ENCODE measurements at regions not wholly inside any gene's neighbourhood (a gene's known extent, or its start where the extent isn't known, plus 50 kb on each side); places are given as distances from the start of the nearest gene placed in this dataset.

DNA sequence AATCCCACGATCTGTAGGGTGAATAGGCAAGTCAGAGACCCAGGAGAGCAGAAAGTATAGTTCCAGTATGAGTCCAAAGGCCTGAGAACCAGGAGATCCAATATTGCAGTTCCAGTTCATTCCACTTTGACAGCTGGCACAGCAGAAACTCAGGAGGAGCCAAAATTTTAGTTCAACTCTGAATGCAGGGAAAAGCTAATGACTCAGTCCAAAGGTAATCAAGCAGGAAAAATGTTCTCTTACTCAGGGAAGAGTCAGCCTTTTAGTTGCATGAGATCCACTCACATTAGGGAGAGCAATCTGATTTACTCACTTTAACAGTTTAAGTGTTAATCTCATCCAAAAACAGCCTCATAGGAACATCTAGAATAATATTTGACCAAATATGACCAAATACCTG is 130.2 kb upstream of the LRFN5 start:
- Histone ChIP-seq H3K27me3 (ENCODE audit: control insufficient read depth in 4 of 4, insufficient read depth in 4 of 4, low read length in 3 of 4) (peaks cover 0 to 2% (median 0%) of the 10 kb centered on the region in 4 donors), H3K36me3 (ENCODE audit: control insufficient read depth in 4 of 4, insufficient read depth in 3 of 4, low read depth in 1 of 4, low read length in 3 of 4) (no peaks in the 10 kb centered on the region), H3K27ac (ENCODE audit: low read depth in 1 of 2, low read length in 2 of 2) (no peak overlapping the region), H3K9me3 (ENCODE audit: control insufficient read depth in 4 of 4, low read length in 3 of 4) (no peaks in the 10 kb centered on the region), H3K4me3 (ENCODE audit: low read depth in 1 of 3, low read length in 3 of 3) (no peak overlapping the region), H3K4me1 (ENCODE audit: control insufficient read depth in 4 of 4, insufficient read depth in 4 of 4, low read length in 3 of 4) (peaks cover 0 to 4% (median 0%) of the 10 kb centered on the region in 4 donors), H3K9ac (ENCODE audit: low read depth in 1 of 2, low read length in 2 of 2) (no peak overlapping the region)
- 33% methylated on average over 1 of the region's 1 CpG for WGBS
- no peak for TF ChIP-seq TAF1 (conservative IDR thresholded peaks at IDR 0.05)
- TF ChIP-seq, protein P1, sequence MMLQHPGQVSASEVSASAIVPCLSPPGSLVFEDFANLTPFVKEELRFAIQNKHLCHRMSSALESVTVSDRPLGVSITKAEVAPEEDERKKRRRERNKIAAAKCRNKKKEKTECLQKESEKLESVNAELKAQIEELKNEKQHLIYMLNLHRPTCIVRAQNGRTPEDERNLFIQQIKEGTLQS (IDR thresholded peaks at IDR 0.05), result no peak
- TF ChIP-seq EGR1 (IDR thresholded peaks at IDR 0.05; ENCODE audit: low read depth in 2 of 2), result no peak
- no peak for DNase-seq (ENCODE audit: low spot score)

DNA sequence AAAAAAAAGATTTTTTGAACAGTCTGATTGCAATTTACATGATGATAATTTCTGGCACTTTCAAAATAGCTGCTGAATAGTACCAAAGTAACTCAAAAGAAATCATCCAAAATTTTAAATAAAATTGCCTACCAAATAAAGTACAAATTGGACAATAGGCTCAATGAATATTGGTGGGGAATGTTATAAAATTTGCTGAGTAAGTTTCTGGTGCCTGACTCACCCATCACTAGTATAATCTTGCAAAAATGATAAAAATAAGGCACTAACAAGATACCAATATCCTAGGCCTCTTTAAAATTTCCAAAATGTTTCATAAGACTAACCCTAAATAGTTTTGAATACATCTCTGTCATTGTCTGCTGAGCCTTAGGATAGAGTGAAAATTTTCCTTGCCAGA is 145.3 kb upstream of the LRFN5 start:
- TF ChIP-seq GABPA (IDR thresholded peaks at IDR 0.05 in 1 of 2, conservative IDR thresholded peaks at IDR 0.05 in 1 of 2) (no peak), TAF1 (conservative IDR thresholded peaks at IDR 0.05) (no peak), EGR1 (IDR thresholded peaks at IDR 0.05; ENCODE audit: low read depth in 2 of 2) (no peak), FOXA2 (IDR thresholded peaks at IDR 0.05) (no peak), YY1 (IDR thresholded peaks at IDR 0.05) (no peak), FOXA1 (IDR thresholded peaks at IDR 0.05) (no peak), RAD21 (IDR thresholded peaks at IDR 0.05) (no peak), SP1 (IDR thresholded peaks at IDR 0.05) (no peak), RXRA (IDR thresholded peaks at IDR 0.05) (no peak), JUND (IDR thresholded peaks at IDR 0.05) (no peak), NR2F2 (IDR thresholded peaks at IDR 0.05) (no peak)
- TF ChIP-seq, protein P2, sequence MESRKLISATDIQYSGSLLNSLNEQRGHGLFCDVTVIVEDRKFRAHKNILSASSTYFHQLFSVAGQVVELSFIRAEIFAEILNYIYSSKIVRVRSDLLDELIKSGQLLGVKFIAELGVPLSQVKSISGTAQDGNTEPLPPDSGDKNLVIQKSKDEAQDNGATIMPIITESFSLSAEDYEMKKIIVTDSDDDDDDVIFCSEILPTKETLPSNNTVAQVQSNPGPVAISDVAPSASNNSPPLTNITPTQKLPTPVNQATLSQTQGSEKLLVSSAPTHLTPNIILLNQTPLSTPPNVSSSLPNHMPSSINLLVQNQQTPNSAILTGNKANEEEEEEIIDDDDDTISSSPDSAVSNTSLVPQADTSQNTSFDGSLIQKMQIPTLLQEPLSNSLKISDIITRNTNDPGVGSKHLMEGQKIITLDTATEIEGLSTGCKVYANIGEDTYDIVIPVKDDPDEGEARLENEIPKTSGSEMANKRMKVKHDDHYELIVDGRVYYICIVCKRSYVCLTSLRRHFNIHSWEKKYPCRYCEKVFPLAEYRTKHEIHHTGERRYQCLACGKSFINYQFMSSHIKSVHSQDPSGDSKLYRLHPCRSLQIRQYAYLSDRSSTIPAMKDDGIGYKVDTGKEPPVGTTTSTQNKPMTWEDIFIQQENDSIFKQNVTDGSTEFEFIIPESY (IDR thresholded peaks at IDR 0.05), result no peak
- TF ChIP-seq, protein P1 (IDR thresholded peaks at IDR 0.05), result no peak
- TF ChIP-seq, protein P3, sequence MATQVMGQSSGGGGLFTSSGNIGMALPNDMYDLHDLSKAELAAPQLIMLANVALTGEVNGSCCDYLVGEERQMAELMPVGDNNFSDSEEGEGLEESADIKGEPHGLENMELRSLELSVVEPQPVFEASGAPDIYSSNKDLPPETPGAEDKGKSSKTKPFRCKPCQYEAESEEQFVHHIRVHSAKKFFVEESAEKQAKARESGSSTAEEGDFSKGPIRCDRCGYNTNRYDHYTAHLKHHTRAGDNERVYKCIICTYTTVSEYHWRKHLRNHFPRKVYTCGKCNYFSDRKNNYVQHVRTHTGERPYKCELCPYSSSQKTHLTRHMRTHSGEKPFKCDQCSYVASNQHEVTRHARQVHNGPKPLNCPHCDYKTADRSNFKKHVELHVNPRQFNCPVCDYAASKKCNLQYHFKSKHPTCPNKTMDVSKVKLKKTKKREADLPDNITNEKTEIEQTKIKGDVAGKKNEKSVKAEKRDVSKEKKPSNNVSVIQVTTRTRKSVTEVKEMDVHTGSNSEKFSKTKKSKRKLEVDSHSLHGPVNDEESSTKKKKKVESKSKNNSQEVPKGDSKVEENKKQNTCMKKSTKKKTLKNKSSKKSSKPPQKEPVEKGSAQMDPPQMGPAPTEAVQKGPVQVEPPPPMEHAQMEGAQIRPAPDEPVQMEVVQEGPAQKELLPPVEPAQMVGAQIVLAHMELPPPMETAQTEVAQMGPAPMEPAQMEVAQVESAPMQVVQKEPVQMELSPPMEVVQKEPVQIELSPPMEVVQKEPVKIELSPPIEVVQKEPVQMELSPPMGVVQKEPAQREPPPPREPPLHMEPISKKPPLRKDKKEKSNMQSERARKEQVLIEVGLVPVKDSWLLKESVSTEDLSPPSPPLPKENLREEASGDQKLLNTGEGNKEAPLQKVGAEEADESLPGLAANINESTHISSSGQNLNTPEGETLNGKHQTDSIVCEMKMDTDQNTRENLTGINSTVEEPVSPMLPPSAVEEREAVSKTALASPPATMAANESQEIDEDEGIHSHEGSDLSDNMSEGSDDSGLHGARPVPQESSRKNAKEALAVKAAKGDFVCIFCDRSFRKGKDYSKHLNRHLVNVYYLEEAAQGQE (IDR thresholded peaks at IDR 0.05), result no peak
- TF ChIP-seq, protein P4, sequence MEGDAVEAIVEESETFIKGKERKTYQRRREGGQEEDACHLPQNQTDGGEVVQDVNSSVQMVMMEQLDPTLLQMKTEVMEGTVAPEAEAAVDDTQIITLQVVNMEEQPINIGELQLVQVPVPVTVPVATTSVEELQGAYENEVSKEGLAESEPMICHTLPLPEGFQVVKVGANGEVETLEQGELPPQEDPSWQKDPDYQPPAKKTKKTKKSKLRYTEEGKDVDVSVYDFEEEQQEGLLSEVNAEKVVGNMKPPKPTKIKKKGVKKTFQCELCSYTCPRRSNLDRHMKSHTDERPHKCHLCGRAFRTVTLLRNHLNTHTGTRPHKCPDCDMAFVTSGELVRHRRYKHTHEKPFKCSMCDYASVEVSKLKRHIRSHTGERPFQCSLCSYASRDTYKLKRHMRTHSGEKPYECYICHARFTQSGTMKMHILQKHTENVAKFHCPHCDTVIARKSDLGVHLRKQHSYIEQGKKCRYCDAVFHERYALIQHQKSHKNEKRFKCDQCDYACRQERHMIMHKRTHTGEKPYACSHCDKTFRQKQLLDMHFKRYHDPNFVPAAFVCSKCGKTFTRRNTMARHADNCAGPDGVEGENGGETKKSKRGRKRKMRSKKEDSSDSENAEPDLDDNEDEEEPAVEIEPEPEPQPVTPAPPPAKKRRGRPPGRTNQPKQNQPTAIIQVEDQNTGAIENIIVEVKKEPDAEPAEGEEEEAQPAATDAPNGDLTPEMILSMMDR (IDR thresholded peaks at IDR 0.05; ENCODE audit: low read depth, low read length, missing input control), result no peak
- TF ChIP-seq, protein P5, sequence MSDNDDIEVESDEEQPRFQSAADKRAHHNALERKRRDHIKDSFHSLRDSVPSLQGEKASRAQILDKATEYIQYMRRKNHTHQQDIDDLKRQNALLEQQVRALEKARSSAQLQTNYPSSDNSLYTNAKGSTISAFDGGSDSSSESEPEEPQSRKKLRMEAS (IDR thresholded peaks at IDR 0.05), result no peak

More for the DNA sequence above, 145.3 kb upstream of the LRFN5 start:
- H3K4me1 ChIP-seq (ENCODE audit: control insufficient read depth in 4 of 4, insufficient read depth in 4 of 4, low read length in 3 of 4), result no peaks in the 10 kb centered on the region
- H3K27ac ChIP-seq (ENCODE audit: low read depth in 1 of 2, low read length in 2 of 2), result no peak overlapping the region
- H3K27me3 ChIP-seq (ENCODE audit: control insufficient read depth in 4 of 4, insufficient read depth in 4 of 4, low read length in 3 of 4), result no peaks in the 10 kb centered on the region
- H3K4me3 ChIP-seq (ENCODE audit: low read depth in 1 of 3, low read length in 3 of 3), result no peak overlapping the region
- DNase-seq (ENCODE audit: low spot score), result no peak
- H3K9ac ChIP-seq (ENCODE audit: low read depth in 1 of 2, low read length in 2 of 2), result no peak overlapping the region
- no peaks in the 10 kb centered on the region for H3K9me3 ChIP-seq (ENCODE audit: control insufficient read depth in 4 of 4, low read length in 3 of 4)
- no peaks in the 10 kb centered on the region for H3K36me3 ChIP-seq (ENCODE audit: control insufficient read depth in 4 of 4, insufficient read depth in 3 of 4, low read depth in 1 of 4, low read length in 3 of 4)
